ENCODE measurements at regions not wholly inside any gene's neighbourhood (a gene's known extent, or its start where the extent isn't known, plus 50 kb on each side); places are given as distances from the start of the nearest gene placed in this dataset.

- no peak overlapping the region for H2AFZ ChIP-seq (ENCODE audit: low read depth, low read length)
- H3K9ac ChIP-seq (ENCODE audit: low read length): no peak overlapping the region
- no peaks in the 10 kb centered on the region for H4K20me1 ChIP-seq (ENCODE audit: insufficient read depth)
- no peak overlapping the region for H3K27ac ChIP-seq (ENCODE audit: low read length)
- no peaks in the 10 kb centered on the region for H3K9me2 ChIP-seq (ENCODE audit: insufficient read depth, low read length)
- H3K9me3 ChIP-seq (ENCODE audit: low read length): no peaks in the 10 kb centered on the region
- H3K4me2 ChIP-seq (ENCODE audit: low read length): no peak overlapping the region
- H3K27me3 ChIP-seq (ENCODE audit: insufficient read depth, low read depth, low read length): no peaks in the 10 kb centered on the region
- no peaks in the 10 kb centered on the region for H3K36me3 ChIP-seq (ENCODE audit: insufficient read depth, low read length)
- no peaks in the 10 kb centered on the region for H3K79me2 ChIP-seq (replicated peaks; ENCODE audit: insufficient read depth, low read length)
- no peaks in the 10 kb centered on the region for H3F3A ChIP-seq (ENCODE audit: insufficient read depth, low read length, poor library complexity, severe bottlenecking)
- H3K4me3 ChIP-seq (ENCODE audit: low read length): no peak overlapping the region
- TF ChIP-seq EZH2 (IDR thresholded peaks at IDR 0.05; ENCODE audit: borderline replicate concordance, insufficient read depth, low read length, poor library complexity, severe bottlenecking) (no peak), CTCF (IDR thresholded peaks at IDR 0.05; ENCODE audit: poor library complexity, severe bottlenecking) (no peak), MXI1 (conservative IDR thresholded peaks at IDR 0.05; ENCODE audit: poor library complexity, severe bottlenecking) (no peak), EP300 (conservative IDR thresholded peaks at IDR 0.05; ENCODE audit: poor library complexity, severe bottlenecking) (no peak), RAD21 (conservative IDR thresholded peaks at IDR 0.05) (no peak), POLR2AphosphoS5 (IDR thresholded peaks at IDR 0.05) (no peak)
Measured at GRCh38 chr1:65092691-65093090, 55.3 kb upstream of the AK4 start.

GRCh38 chr1:65097076-65097475 is 50.9 kb upstream of the AK4 start:
- Histone ChIP-seq H3K9me3 (ENCODE audit: low read length) (no peaks in the 10 kb centered on the region), H3F3A (ENCODE audit: insufficient read depth, low read length, poor library complexity, severe bottlenecking) (no peaks in the 10 kb centered on the region), H3K79me2 (replicated peaks; ENCODE audit: insufficient read depth, low read length) (no peaks in the 10 kb centered on the region), H3K36me3 (ENCODE audit: insufficient read depth, low read length) (no peaks in the 10 kb centered on the region), H2AFZ (ENCODE audit: low read depth, low read length) (no peak overlapping the region), H3K9me2 (ENCODE audit: insufficient read depth, low read length) (no peaks in the 10 kb centered on the region), H3K4me2 (ENCODE audit: low read length) (no peak overlapping the region), H4K20me1 (ENCODE audit: insufficient read depth) (no peaks in the 10 kb centered on the region), H3K27ac (ENCODE audit: low read length) (no peak overlapping the region), H3K9ac (ENCODE audit: low read length) (no peak overlapping the region), H3K4me3 (ENCODE audit: low read length) (no peak overlapping the region), H3K27me3 (ENCODE audit: insufficient read depth, low read depth, low read length) (no peaks in the 10 kb centered on the region)
- no peak for TF ChIP-seq CTCF (IDR thresholded peaks at IDR 0.05; ENCODE audit: poor library complexity, severe bottlenecking)
- TF ChIP-seq RAD21 (conservative IDR thresholded peaks at IDR 0.05): no peak
- no peak for TF ChIP-seq EZH2 (IDR thresholded peaks at IDR 0.05; ENCODE audit: borderline replicate concordance, insufficient read depth, low read length, poor library complexity, severe bottlenecking)
- no peak for TF ChIP-seq EP300 (conservative IDR thresholded peaks at IDR 0.05; ENCODE audit: poor library complexity, severe bottlenecking)

Small RNA genes lying in the stretch of these regions (small RNA-seq; reads per million reads assigned to genes)
- gene MIR101-1 (8.2 to 33.6 (median 16.6) reads per million in 3 experiments), gene MIR3671 (0 reads per million in 3 experiments), gene MRPS21P1 (0 reads per million in 3 experiments), gene RNU6-1176P (0 reads per million in 3 experiments)
